Smooth muscle cell (in vitro differentiated cells): ENCODE measurements at regions not wholly inside any gene's neighbourhood (a gene's known extent, or its start where the extent isn't known, plus 50 kb on each side); places are given as distances from the start of the nearest gene placed in this dataset.

Experiments used
- DNase-seq: peaks from one replicate; lab custom pipeline; 2025; ENCODE audit not compliant: unreplicated experiment; lab: John Stamatoyannopoulos, UW
- H2AFZ ChIP-seq: fragments of 200-600 bp; sonication (generic); 2 replicates; pipeline ENCODE4 v1.6.0; 2016; ENCODE audit warnings: antibody characterized with exemption, low read depth, mild to moderate bottlenecking
- H3F3A ChIP-seq: fragments of 200-600 bp; sonication (generic); 2 replicates; pipeline ENCODE4 v1.6.0; 2017; ENCODE audit warnings: antibody characterized with exemption, low read depth
- H3K27ac ChIP-seq: fragments of 200-600 bp; sonication (generic); 2 replicates; pipeline ENCODE4 v1.5.1; 2016; ENCODE audit warnings: low read depth, mild to moderate bottlenecking
- H3K27me3 ChIP-seq: fragments of 200-600 bp; sonication (generic); 2 replicates; pipeline ENCODE4 v1.6.1; 2016; ENCODE audit warnings: low read depth, mild to moderate bottlenecking
- H3K36me3 ChIP-seq: fragments of 200-600 bp; sonication (generic); 2 replicates; pipeline ENCODE4 v1.5.1; 2016; ENCODE audit warnings: low read depth
- H3K4me1 ChIP-seq: fragments of 200-600 bp; sonication (generic); 2 replicates; pipeline ENCODE4 v1.5.1; 2016; ENCODE audit warnings: low read depth
- H3K4me2 ChIP-seq: fragments of 200-600 bp; sonication (generic); 2 replicates; pipeline ENCODE4 v1.6.0; 2016; ENCODE audit warnings: mild to moderate bottlenecking
- H3K4me3 ChIP-seq: fragments of 200-600 bp; sonication (generic); 2 replicates; pipeline ENCODE4 v1.5.1; 2016; ENCODE audit warnings: mild to moderate bottlenecking
- H3K79me2 ChIP-seq: fragments of 200-600 bp; sonication (generic); 2 replicates; pipeline ENCODE4 v1.6.0; 2016; ENCODE audit warnings: low read depth, mild to moderate bottlenecking
- H3K9ac ChIP-seq: fragments of 200-600 bp; sonication (generic); 2 replicates; pipeline ENCODE4 v1.6.0; 2016; ENCODE audit warnings: low read depth
- H3K9me3 ChIP-seq: fragments of 200-600 bp; sonication (generic); replicated peaks from 2 replicates; pipeline ENCODE4 v1.5.1; 2016; ENCODE audit warnings: low read depth
- H4K20me1 ChIP-seq: fragments of 200-600 bp; sonication (generic); 2 replicates; pipeline ENCODE4 v1.6.0; 2016; ENCODE audit warnings: low read depth
- WGBS: methylation state at CpG from one replicate; pipeline ENCODE4 v1.1.7; 2016; ENCODE audit warnings: low lambda C conversion rate; 5-methylcytosine and 5-hydroxymethylcytosine counted together
- TF ChIP-seq, protein P1 (sequence below): fragments of 200-600 bp; sonication (generic); IDR thresholded peaks from 2 replicates; pipeline ENCODE4 v1.5.1; 2017; ENCODE audit warnings: borderline replicate concordance, mild to moderate bottlenecking, antibody characterized with exemption; ENCODE audit not compliant: insufficient read depth, poor library complexity, severe bottlenecking

DNA sequence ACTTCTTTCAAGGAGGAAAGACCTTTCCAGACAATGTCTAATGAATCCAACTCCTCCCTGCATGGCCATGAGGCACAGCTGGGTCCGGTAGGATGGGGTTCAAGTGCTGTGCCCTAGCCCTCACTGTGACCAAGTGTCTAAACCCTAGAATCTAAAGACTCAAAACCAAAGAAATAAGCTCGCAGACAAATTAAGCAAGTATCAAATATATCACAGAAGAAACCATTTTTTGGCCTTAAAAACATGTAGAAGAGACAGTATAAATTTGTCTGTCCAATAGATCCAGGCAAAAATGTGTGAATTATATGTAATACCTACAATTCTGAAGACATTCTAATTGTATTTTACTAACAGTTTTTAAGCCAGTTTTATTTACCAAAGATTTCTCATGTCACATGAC lies 56.4 kb upstream of the WDR17 start:
- no peaks in the 10 kb centered on the region for H3K79me2 ChIP-seq
- no peaks in the 10 kb centered on the region for H3K36me3 ChIP-seq
- WGBS: 95% methylated on average over 2 of the region's 2 CpGs
- H3K4me1 ChIP-seq: no peaks in the 10 kb centered on the region
- H3K4me3 ChIP-seq: no peak overlapping the region
- no peaks in the 10 kb centered on the region for H3F3A ChIP-seq
- H3K27me3 ChIP-seq: no peaks in the 10 kb centered on the region
- no peak overlapping the region for H3K27ac ChIP-seq
- no peak for DNase-seq
- no peak overlapping the region for H3K9ac ChIP-seq
- TF ChIP-seq, protein P1, sequence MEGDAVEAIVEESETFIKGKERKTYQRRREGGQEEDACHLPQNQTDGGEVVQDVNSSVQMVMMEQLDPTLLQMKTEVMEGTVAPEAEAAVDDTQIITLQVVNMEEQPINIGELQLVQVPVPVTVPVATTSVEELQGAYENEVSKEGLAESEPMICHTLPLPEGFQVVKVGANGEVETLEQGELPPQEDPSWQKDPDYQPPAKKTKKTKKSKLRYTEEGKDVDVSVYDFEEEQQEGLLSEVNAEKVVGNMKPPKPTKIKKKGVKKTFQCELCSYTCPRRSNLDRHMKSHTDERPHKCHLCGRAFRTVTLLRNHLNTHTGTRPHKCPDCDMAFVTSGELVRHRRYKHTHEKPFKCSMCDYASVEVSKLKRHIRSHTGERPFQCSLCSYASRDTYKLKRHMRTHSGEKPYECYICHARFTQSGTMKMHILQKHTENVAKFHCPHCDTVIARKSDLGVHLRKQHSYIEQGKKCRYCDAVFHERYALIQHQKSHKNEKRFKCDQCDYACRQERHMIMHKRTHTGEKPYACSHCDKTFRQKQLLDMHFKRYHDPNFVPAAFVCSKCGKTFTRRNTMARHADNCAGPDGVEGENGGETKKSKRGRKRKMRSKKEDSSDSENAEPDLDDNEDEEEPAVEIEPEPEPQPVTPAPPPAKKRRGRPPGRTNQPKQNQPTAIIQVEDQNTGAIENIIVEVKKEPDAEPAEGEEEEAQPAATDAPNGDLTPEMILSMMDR: no peak
- H4K20me1 ChIP-seq: no peaks in the 10 kb centered on the region
- no peak overlapping the region for H2AFZ ChIP-seq
- H3K4me2 ChIP-seq: no peak overlapping the region
- H3K9me3 ChIP-seq: no peaks in the 10 kb centered on the region

DNA sequence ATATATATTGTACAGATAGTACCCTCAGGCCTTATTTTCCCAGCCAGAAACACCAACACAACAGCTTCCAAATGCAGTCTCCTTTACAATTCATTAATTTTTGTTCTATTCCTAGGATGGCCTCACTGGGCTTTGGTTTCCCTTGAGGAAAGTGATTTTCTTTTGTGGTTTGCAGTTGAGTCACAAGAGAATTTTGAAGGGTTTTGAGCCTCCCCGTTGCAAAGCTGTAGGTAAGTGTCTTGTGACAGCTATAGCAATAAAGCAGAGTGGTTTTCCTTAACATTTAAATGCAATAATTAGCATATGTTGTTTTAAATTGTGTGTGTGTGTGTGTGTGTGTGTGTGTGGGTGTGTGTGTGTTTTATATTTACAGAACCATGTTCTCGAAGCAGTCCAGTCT lies 54.1 kb upstream of the WDR17 start:
- Histone ChIP-seq H4K20me1 (no peaks in the 10 kb centered on the region), H3K36me3 (no peaks in the 10 kb centered on the region), H3F3A (no peaks in the 10 kb centered on the region), H3K9ac (no peak overlapping the region), H2AFZ (no peak overlapping the region), H3K4me3 (no peak overlapping the region), H3K79me2 (no peaks in the 10 kb centered on the region), H3K27me3 (no peaks in the 10 kb centered on the region), H3K9me3 (no peaks in the 10 kb centered on the region), H3K4me2 (no peak overlapping the region), H3K27ac (no peak overlapping the region), H3K4me1 (no peaks in the 10 kb centered on the region)
- no peak for DNase-seq
- 68% methylated on average over 2 of the region's 2 CpGs for WGBS
- TF ChIP-seq, protein P1: no peak

DNA sequence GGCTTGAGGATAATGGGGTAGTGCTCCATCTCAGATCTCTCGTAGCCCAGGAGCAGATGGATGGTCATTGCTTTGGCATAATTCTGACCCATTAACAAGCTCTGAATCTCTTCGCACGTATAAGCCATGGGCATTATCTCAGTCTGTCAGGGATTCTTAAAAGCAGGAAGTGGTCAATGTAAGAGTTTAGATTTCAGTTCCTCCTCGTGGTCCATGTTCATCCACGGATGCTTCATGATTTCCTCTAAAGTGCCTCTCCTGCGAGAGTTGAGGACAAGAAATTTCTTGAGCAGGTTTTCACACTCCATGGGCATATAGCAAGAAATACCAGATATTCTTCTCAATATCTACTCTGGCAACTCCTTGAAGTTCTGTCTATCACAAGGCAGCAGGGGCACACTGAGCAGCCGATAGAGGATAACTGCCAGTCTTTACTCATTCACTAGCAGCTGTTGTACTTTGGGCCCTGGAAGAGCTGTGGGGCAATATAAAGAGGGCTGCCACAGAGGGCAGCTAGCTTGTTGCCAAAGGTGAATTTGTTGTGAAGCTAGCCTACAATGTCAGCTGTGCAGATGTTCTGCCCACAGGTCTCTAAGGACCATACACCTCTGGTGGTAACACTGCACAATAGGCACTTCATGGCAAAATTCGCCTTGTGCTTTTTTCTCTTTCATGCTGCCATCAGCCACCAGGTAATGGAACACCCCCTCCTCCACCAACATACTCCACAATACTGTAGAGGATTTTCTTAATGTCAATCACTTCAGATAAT lies 52.0 kb upstream of the WDR17 start:
- no peaks in the 10 kb centered on the region for H3K27me3 ChIP-seq
- no peaks in the 10 kb centered on the region for H3K4me1 ChIP-seq
- no peaks in the 10 kb centered on the region for H4K20me1 ChIP-seq
- no peaks in the 10 kb centered on the region for H3K36me3 ChIP-seq
- TF ChIP-seq, protein P1: no peak
- H3F3A ChIP-seq: no peaks in the 10 kb centered on the region
- H3K27ac ChIP-seq: no peak overlapping the region
- no peak overlapping the region for H3K4me3 ChIP-seq
- WGBS: 84% methylated on average over 8 of the region's 8 CpGs
- H3K9me3 ChIP-seq: no peaks in the 10 kb centered on the region
- H3K4me2 ChIP-seq: no peak overlapping the region
- no peak overlapping the region for H2AFZ ChIP-seq
- H3K9ac ChIP-seq: no peak overlapping the region
- no peaks in the 10 kb centered on the region for H3K79me2 ChIP-seq
- DNase-seq: no peak

DNA sequence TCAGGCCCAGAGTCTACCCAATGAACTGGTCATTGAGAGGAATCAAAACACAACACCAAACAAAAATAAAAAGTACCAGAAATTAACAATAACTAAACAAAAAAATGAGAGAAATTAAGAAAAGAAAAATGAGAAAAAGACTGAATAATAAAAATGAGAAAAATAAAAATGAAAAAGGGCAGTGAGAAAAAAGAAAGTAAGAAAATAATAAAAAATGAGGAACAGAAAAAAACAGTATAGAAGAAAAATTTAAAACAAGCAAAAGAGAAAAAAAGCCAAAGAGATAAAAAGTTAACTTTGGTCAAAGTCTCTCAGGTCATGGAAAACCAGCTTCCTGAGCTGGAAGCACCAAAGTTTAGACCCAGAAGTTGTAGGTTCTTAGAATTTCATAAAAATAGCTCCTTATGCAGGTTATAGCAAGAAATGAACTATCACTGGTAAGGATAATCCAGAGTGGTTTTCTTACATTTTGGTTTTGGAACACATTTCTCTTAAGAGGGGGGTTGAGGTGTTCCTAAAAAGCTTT lies 51.0 kb upstream of the WDR17 start:
- no peaks in the 10 kb centered on the region for H3F3A ChIP-seq
- no peak overlapping the region for H3K27ac ChIP-seq
- TF ChIP-seq, protein P1: no peak

More for the DNA sequence above, 51.0 kb upstream of the WDR17 start:
- no peaks in the 10 kb centered on the region for H3K79me2 ChIP-seq
- no peaks in the 10 kb centered on the region for H4K20me1 ChIP-seq
- DNase-seq: no peak
- no peaks in the 10 kb centered on the region for H3K4me1 ChIP-seq
- no peak overlapping the region for H3K9ac ChIP-seq
- H2AFZ ChIP-seq: no peak overlapping the region
- no peaks in the 10 kb centered on the region for H3K9me3 ChIP-seq
- H3K36me3 ChIP-seq: no peaks in the 10 kb centered on the region
- H3K4me2 ChIP-seq: no peak overlapping the region
- H3K27me3 ChIP-seq: no peaks in the 10 kb centered on the region
- H3K4me3 ChIP-seq: no peak overlapping the region
